CD14-positive monocyte (primary cell): ENCODE measurements at regions not wholly inside any gene's neighbourhood (a gene's known extent, or its start where the extent isn't known, plus 50 kb on each side); places are given as distances from the start of the nearest gene placed in this dataset.

Experiments
- DNase-seq, 3 donors: peaks; one replicate each; pipeline ENCODE4 v3.0.0-alpha.2; 2011 to 2022
- H2AFZ ChIP-seq: 2 replicates; pipeline ENCODE4 v1.6.0; 2012; ENCODE audit warnings: mild to moderate bottlenecking, low read depth, low read length, inconsistent platforms; ENCODE audit not compliant: insufficient read depth, poor library complexity, severe bottlenecking
- H3K27ac ChIP-seq, 2 donors: 1 replicate in 1 of 2; 2 replicates in 1 of 2; pipeline ENCODE4 v1.5.1; 2012 to 2013; ENCODE audit warnings: low read length in 2 of 2, control low read depth in 1 of 2, inconsistent platforms in 1 of 2, low read depth in 1 of 2, mild to moderate bottlenecking in 1 of 2
- H3K27me3 ChIP-seq, 2 donors: one replicate each; pipeline versions ENCODE4 v1.6.0 to v1.6.1; 2011 to 2013; ENCODE audit warnings: low read length in 2 of 2; ENCODE audit not compliant: control insufficient read depth in 2 of 2, insufficient read depth in 2 of 2
- H3K36me3 ChIP-seq, 2 donors: replicated peaks in 1 of 2; 1 replicate in 1 of 2; 2 replicates in 1 of 2; pipeline versions ENCODE4 v1.5.1 to v1.6.1; 2012 to 2013; ENCODE audit warnings: low read length in 2 of 2, control low read depth in 1 of 2, inconsistent platforms in 1 of 2, mild to moderate bottlenecking in 1 of 2; ENCODE audit not compliant: insufficient read depth in 2 of 2, control insufficient read depth in 1 of 2
- H3K4me1 ChIP-seq, 2 donors: 1 replicate in 1 of 2; 2 replicates in 1 of 2; pipeline versions ENCODE4 v1.5.1 to v1.6.1; 2012 to 2013; ENCODE audit warnings: low read length in 2 of 2, control low read depth in 1 of 2, inconsistent platforms in 1 of 2, mild to moderate bottlenecking in 1 of 2, moderate library complexity in 1 of 2; ENCODE audit not compliant: insufficient read depth in 2 of 2, control insufficient read depth in 1 of 2
- H3K4me2 ChIP-seq: replicated peaks from 2 replicates; pipeline ENCODE3; 2012; ENCODE audit warnings: low read length, moderate library complexity, mild to moderate bottlenecking; ENCODE audit not compliant: poor library complexity, severe bottlenecking; ENCODE audit errors: extremely low read depth
- H3K4me3 ChIP-seq, 3 experiments: fragments of 200-600 bp in 1 of 3; sonication (generic) in 1 of 3; replicated peaks in 1 of 3; 1 replicate in 2 of 3; 2 replicates in 1 of 3; pipeline ENCODE4 v1.5.1; 2011 to 2013; ENCODE audit warnings: low read length in 3 of 3, mild to moderate bottlenecking in 3 of 3, control low read depth in 2 of 3, low read depth in 2 of 3, inconsistent platforms in 1 of 3, moderate library complexity in 1 of 3
- H3K79me2 ChIP-seq: 2 replicates; pipeline ENCODE4 v1.6.0; 2012; ENCODE audit warnings: mild to moderate bottlenecking, control low read depth, inconsistent platforms, low read length, moderate library complexity; ENCODE audit not compliant: insufficient read depth
- H3K9ac ChIP-seq: 2 replicates; pipeline ENCODE4 v1.6.0; 2017; ENCODE audit warnings: low read length, mild to moderate bottlenecking; ENCODE audit not compliant: insufficient read depth, poor library complexity, severe bottlenecking
- H3K9me3 ChIP-seq, 2 donors: replicated peaks in 1 of 2; 1 replicate in 1 of 2; 2 replicates in 1 of 2; pipeline versions ENCODE4 v1.5.1 to v1.6.1; 2012 to 2013; ENCODE audit warnings: low read length in 2 of 2, control low read depth in 1 of 2; ENCODE audit not compliant: control insufficient read depth in 1 of 2, insufficient read depth in 1 of 2
- H4K20me1 ChIP-seq: 2 replicates; pipeline ENCODE4 v1.6.0; 2012; ENCODE audit warnings: mild to moderate bottlenecking, low read length, control low read depth, moderate library complexity; ENCODE audit not compliant: insufficient read depth
- H3K27ac Mint-ChIP-seq, 7 donors: one replicate each; pipeline ENCODE4 v1.8.0; 2020; ENCODE audit warnings: mild to moderate bottlenecking in 7 of 7, mixed read lengths in 7 of 7, moderate library complexity in 6 of 7, inconsistent platforms in 2 of 7
- H3K27me3 Mint-ChIP-seq, 3 donors: one replicate each; pipeline ENCODE4 v1.8.0; 2021 to 2022; ENCODE audit warnings: low read depth in 3 of 3, mild to moderate bottlenecking in 3 of 3, mixed read lengths in 3 of 3, moderate library complexity in 3 of 3, inconsistent platforms in 1 of 3
- H3K36me3 Mint-ChIP-seq, 2 donors: one replicate each; pipeline ENCODE4 v1.8.0; 2020; ENCODE audit warnings: mixed read lengths in 2 of 2, inconsistent platforms in 1 of 2, mild to moderate bottlenecking in 1 of 2
- H3K4me1 Mint-ChIP-seq: one replicate; pipeline ENCODE4 v1.8.0; 2020; ENCODE audit warnings: mild to moderate bottlenecking, mixed read lengths
- H3K4me3 Mint-ChIP-seq, 2 donors: one replicate each; pipeline ENCODE4 v1.8.0; 2020; ENCODE audit warnings: mild to moderate bottlenecking in 2 of 2, mixed read lengths in 2 of 2, moderate library complexity in 1 of 2
- H3K9me3 Mint-ChIP-seq, 7 donors: one replicate each; pipeline ENCODE4 v1.8.0; 2020 to 2022; ENCODE audit warnings: mixed read lengths in 7 of 7, mild to moderate bottlenecking in 6 of 7, moderate library complexity in 6 of 7, inconsistent platforms in 2 of 7
- CTCF ChIP-seq: fragments of 200-600 bp; IDR thresholded peaks from one replicate; pipeline ENCODE4 v1.8.0; 2022; ENCODE audit warnings: antibody characterized with exemption, mild to moderate bottlenecking
- WGBS: methylation state at CpG from one replicate; pipeline ENCODE4 v1.1.5; 2013; ENCODE audit warnings: missing lambda C conversion rate; ENCODE audit not compliant: insufficient coverage; 5-methylcytosine and 5-hydroxymethylcytosine counted together
- intact Hi-C, 2 donors: fragments of 100-400 bp; cut with micrococcal nuclease; formaldehyde crosslinking; loops; one replicate each; pipeline versions ENCODE4 v1.15.0 to v1.15.1; 2023

GRCh38 chr11:131217313-131218310, 152.8 kb upstream of the NTM start:
- Histone ChIP-seq H3K4me1 (no peaks in the 10 kb centered on the region), H3K79me2 (no peaks in the 10 kb centered on the region), H3K4me3 (no peak overlapping the region), H3K9ac (no peak overlapping the region), H3K4me2 (no peak overlapping the region), H2AFZ (no peak overlapping the region), H3K9me3 (no peaks in the 10 kb centered on the region), H4K20me1 (no peaks in the 10 kb centered on the region), H3K27me3 (no peaks in the 10 kb centered on the region), H3K27ac (no peak overlapping the region), H3K36me3 (no peaks in the 10 kb centered on the region)
- no peak for DNase-seq
- H3K4me3 Mint-ChIP-seq = no peak overlapping the region
- H3K9me3 Mint-ChIP-seq = peaks cover 0 to 3% (median 0%) of the 10 kb centered on the region in 7 donors
- no peak overlapping the region for H3K27ac Mint-ChIP-seq
- H3K27me3 Mint-ChIP-seq = peaks cover 3 to 6% (median 3%) of the 10 kb centered on the region in 3 donors
- no peaks in the 10 kb centered on the region for H3K36me3 Mint-ChIP-seq
- TF ChIP-seq CTCF = no peak
- intact Hi-C loops = no loop called here
- WGBS = 21% methylated on average over 3 of the region's 8 CpGs
- H3K4me1 Mint-ChIP-seq = no peaks in the 10 kb centered on the region

GRCh38 chr11:131218542-131218941, 151.9 kb upstream of the NTM start:
- no peaks in the 10 kb centered on the region for H3K27me3 ChIP-seq
- Mint-ChIP-seq H3K4me3 (no peak overlapping the region), H3K9me3 (peaks cover 0 to 3% (median 0%) of the 10 kb centered on the region in 7 donors), H3K27me3 (peaks cover 2 to 6% (median 3%) of the 10 kb centered on the region in 3 donors), H3K36me3 (no peaks in the 10 kb centered on the region), H3K27ac (no peak overlapping the region), H3K4me1 (no peaks in the 10 kb centered on the region)
- no peaks in the 10 kb centered on the region for H3K36me3 ChIP-seq
- H3K4me3 ChIP-seq = no peak overlapping the region
- H4K20me1 ChIP-seq = no peaks in the 10 kb centered on the region
- 100% methylated on average over 1 of the region's 1 CpG for WGBS
- H3K27ac ChIP-seq = no peak overlapping the region
- no peak overlapping the region for H3K4me2 ChIP-seq
- H3K4me1 ChIP-seq = no peaks in the 10 kb centered on the region
- TF ChIP-seq CTCF = no peak
- DNase-seq = no peak
- H3K9me3 ChIP-seq = no peaks in the 10 kb centered on the region
- H3K79me2 ChIP-seq = no peaks in the 10 kb centered on the region
- intact Hi-C loops = no loop called here
- H2AFZ ChIP-seq = no peak overlapping the region
- no peak overlapping the region for H3K9ac ChIP-seq
